ENCODE measurements at regions not wholly inside any gene's neighbourhood (a gene's known extent, or its start where the extent isn't known, plus 50 kb on each side); places are given as distances from the start of the nearest gene placed in this dataset.

DNA sequence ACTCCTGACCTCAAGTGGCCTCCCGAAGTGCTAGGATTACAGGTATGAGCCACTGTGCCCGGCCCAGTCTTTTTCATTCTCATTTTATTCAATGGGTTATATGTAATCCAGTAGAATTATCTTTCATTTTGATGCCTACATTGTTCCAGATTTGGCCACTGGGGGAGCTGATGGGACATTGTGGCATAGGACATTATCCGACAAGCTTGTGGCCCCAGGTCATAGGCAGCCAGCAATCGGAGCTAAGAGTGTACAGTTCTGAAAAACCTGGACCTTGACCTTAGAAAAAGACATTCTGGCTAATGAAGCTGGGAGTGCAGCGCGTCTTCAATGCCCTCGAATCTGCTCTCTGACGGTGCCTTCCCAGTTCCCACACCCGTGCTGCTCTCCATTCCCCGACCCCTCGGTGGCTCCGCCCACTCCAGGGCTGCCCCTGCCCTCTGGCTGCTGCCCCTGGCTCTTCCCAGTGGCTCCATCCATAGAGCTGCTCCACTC is 108.7 kb downstream of the TEX29 start:
- Histone ChIP-seq H3K36me3 (ENCODE audit: insufficient read depth, low read length) (no peaks in the 10 kb centered on the region), H3K4me1 (ENCODE audit: insufficient read depth, low read length, poor library complexity, severe bottlenecking) (no peaks in the 10 kb centered on the region), H3K9me2 (ENCODE audit: insufficient read depth, low read length) (no peaks in the 10 kb centered on the region), H3K4me3 (ENCODE audit: low read depth, low read length, poor library complexity, severe bottlenecking) (no peak overlapping the region), H3K9me3 (ENCODE audit: low read length) (no peaks in the 10 kb centered on the region), H4K20me1 (ENCODE audit: insufficient read depth, low read length) (no peaks in the 10 kb centered on the region), H3K4me2 (ENCODE audit: low read length) (no peak overlapping the region), H3K79me2 (ENCODE audit: insufficient read depth, low read depth, low read length) (no peaks in the 10 kb centered on the region), H2AFZ (ENCODE audit: low read length) (no peak overlapping the region), H3K27ac (ENCODE audit: low read depth, low read length, poor library complexity, severe bottlenecking) (no peak overlapping the region)
- peak; percentile 4 for DNase-seq (ENCODE audit: low spot score)
- POLR2A ChIA-PET, result interaction anchor here (0.7 kb wide), 1 partner anchor 23 kb away, joined by 4 read pairs; no protein-coding TSS in a partner anchor
- no TSS peak for BruUV-seq (replicated peaks)
- TF ChIP-seq EZH2phosphoT487 (IDR thresholded peaks at IDR 0.05; ENCODE audit: borderline replicate concordance, low read depth, low read length), result no peak
- TF ChIP-seq, protein P1, sequence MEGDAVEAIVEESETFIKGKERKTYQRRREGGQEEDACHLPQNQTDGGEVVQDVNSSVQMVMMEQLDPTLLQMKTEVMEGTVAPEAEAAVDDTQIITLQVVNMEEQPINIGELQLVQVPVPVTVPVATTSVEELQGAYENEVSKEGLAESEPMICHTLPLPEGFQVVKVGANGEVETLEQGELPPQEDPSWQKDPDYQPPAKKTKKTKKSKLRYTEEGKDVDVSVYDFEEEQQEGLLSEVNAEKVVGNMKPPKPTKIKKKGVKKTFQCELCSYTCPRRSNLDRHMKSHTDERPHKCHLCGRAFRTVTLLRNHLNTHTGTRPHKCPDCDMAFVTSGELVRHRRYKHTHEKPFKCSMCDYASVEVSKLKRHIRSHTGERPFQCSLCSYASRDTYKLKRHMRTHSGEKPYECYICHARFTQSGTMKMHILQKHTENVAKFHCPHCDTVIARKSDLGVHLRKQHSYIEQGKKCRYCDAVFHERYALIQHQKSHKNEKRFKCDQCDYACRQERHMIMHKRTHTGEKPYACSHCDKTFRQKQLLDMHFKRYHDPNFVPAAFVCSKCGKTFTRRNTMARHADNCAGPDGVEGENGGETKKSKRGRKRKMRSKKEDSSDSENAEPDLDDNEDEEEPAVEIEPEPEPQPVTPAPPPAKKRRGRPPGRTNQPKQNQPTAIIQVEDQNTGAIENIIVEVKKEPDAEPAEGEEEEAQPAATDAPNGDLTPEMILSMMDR (conservative IDR thresholded peaks at IDR 0.05; ENCODE audit: low read length), result peak; percentile 58
- CTCF ChIA-PET (ENCODE audit: unreplicated experiment), result no interaction called here
- intact Hi-C loops (cut with micrococcal nuclease; ENCODE audit: unreplicated experiment), result no loop called here

DNA sequence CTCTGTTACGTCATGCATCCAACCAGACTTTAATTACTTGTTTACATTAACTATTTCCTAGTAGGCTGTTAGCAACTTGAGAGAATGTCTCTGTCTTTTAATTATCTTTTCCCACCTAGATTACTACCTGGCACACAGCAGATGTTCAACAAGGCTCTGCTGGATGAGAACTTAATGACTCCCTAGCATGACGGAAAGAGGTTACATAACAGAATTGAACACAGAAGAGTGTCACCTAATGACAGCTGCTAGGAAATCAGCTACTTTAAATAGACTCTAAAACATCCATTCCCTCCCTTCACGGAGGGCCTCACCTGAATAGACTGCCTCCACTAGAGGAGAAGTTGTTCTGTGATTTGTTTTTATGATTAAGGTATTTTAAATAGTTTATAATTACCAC is 110.8 kb downstream of the TEX29 start:
- no peak overlapping the region for H3K27ac ChIP-seq (ENCODE audit: low read depth, low read length, poor library complexity, severe bottlenecking)
- no peaks in the 10 kb centered on the region for H3K4me1 ChIP-seq (ENCODE audit: insufficient read depth, low read length, poor library complexity, severe bottlenecking)
- no peaks in the 10 kb centered on the region for H3K9me2 ChIP-seq (ENCODE audit: insufficient read depth, low read length)
- no peaks in the 10 kb centered on the region for H4K20me1 ChIP-seq (ENCODE audit: insufficient read depth, low read length)
- intact Hi-C loops (cut with micrococcal nuclease; ENCODE audit: unreplicated experiment), result no loop called here
- CTCF ChIA-PET (ENCODE audit: unreplicated experiment), result no interaction called here
- no peak overlapping the region for H3K4me2 ChIP-seq (ENCODE audit: low read length)
- BruUV-seq (replicated peaks), result no TSS peak
- H2AFZ ChIP-seq (ENCODE audit: low read length), result no peak overlapping the region
- TF ChIP-seq EZH2phosphoT487 (IDR thresholded peaks at IDR 0.05; ENCODE audit: borderline replicate concordance, low read depth, low read length), result no peak
- TF ChIP-seq, protein P1 (conservative IDR thresholded peaks at IDR 0.05; ENCODE audit: low read length), result no peak
- no peaks in the 10 kb centered on the region for H3K79me2 ChIP-seq (ENCODE audit: insufficient read depth, low read depth, low read length)
- no peaks in the 10 kb centered on the region for H3K9me3 ChIP-seq (ENCODE audit: low read length)
- no peak overlapping the region for H3K4me3 ChIP-seq (ENCODE audit: low read depth, low read length, poor library complexity, severe bottlenecking)
- no peaks in the 10 kb centered on the region for H3K36me3 ChIP-seq (ENCODE audit: insufficient read depth, low read length)
- no peak for DNase-seq (ENCODE audit: low spot score)
- POLR2A ChIA-PET, result interaction anchor here (0.6 to 1.0 kb wide), 2 partner anchors 170 to 1687 kb away, joined by 3 read pairs; no protein-coding TSS in a partner anchor

DNA sequence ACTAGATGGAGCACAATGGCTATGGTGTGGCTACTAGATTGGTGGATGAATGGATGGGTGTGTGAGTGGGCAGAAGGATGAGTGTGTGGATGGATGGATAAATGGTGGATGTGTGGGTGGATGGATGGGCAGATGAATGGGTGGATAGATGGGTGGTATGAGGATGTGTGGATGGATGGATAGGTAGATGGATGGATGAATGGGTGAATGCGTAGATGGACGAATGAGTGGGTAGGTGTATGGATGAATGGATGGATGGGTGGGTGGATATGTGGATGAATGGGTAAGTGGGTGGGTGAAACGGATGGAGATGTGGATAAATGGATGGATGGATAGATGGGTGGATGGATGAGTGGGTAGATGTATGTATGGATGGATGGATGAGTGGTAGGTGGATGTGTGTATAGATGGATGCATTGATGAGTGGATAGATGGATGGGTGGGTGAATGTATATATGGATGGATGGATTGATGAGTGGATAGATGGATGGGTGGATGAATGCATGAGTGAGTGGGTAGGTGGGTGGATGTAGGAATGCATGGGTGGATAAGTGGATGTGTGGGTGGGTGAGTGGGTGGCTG is 114.2 kb downstream of the TEX29 start:
- H4K20me1 ChIP-seq (ENCODE audit: insufficient read depth, low read length), result no peaks in the 10 kb centered on the region
- no peak overlapping the region for H3K27ac ChIP-seq (ENCODE audit: low read depth, low read length, poor library complexity, severe bottlenecking)
- no TSS peak for BruUV-seq (replicated peaks)
- DNase-seq (ENCODE audit: low spot score), result no peak
- H3K4me3 ChIP-seq (ENCODE audit: low read depth, low read length, poor library complexity, severe bottlenecking), result no peak overlapping the region
- no peaks in the 10 kb centered on the region for H3K9me3 ChIP-seq (ENCODE audit: low read length)
- POLR2A ChIA-PET, result no interaction called here
- H3K9me2 ChIP-seq (ENCODE audit: insufficient read depth, low read length), result no peaks in the 10 kb centered on the region
- CTCF ChIA-PET (ENCODE audit: unreplicated experiment), result no interaction called here
- no peak overlapping the region for H3K4me2 ChIP-seq (ENCODE audit: low read length)
- H2AFZ ChIP-seq (ENCODE audit: low read length), result no peak overlapping the region
- TF ChIP-seq, protein P1 (conservative IDR thresholded peaks at IDR 0.05; ENCODE audit: low read length), result no peak
- no peak for TF ChIP-seq EZH2phosphoT487 (IDR thresholded peaks at IDR 0.05; ENCODE audit: borderline replicate concordance, low read depth, low read length)
- no peaks in the 10 kb centered on the region for H3K4me1 ChIP-seq (ENCODE audit: insufficient read depth, low read length, poor library complexity, severe bottlenecking)
- intact Hi-C loops (cut with micrococcal nuclease; ENCODE audit: unreplicated experiment), result no loop called here
- no peaks in the 10 kb centered on the region for H3K36me3 ChIP-seq (ENCODE audit: insufficient read depth, low read length)
- H3K79me2 ChIP-seq (ENCODE audit: insufficient read depth, low read depth, low read length), result no peaks in the 10 kb centered on the region
